Calu3 (cell line): ENCODE measurements at regions not wholly inside any gene's neighbourhood (a gene's known extent, or its start where the extent isn't known, plus 50 kb on each side); places are given as distances from the start of the nearest gene placed in this dataset.

ENCODE experiments used
- BruUV-seq: library from RNA; stranded (reverse); fragments of 400-500 nt; replicated peaks from 2 replicates; lab custom pipeline; 2021; lab: Mats Ljungman, UMichigan
- CTCF ChIA-PET: fragments of 300-600 bp; sonication (Branson Sonifier 250); formaldehyde crosslinking; loops from one replicate; lab custom pipeline; 2022; ENCODE audit warnings: antibody characterized with exemption; lab: Charles Lee
- DNase-seq: peaks from one replicate; pipeline ENCODE4 v3.0.0; 2022
- H3K27ac Mint-ChIP-seq: one replicate; pipeline ENCODE4 v1.8.0; 2022; ENCODE audit warnings: mixed read lengths; ENCODE audit not compliant: unreplicated experiment
- H3K27me3 Mint-ChIP-seq: one replicate; pipeline ENCODE4 v1.8.0; 2022; ENCODE audit warnings: mixed read lengths; ENCODE audit not compliant: unreplicated experiment
- H3K36me3 Mint-ChIP-seq: one replicate; pipeline ENCODE4 v1.8.0; 2022; ENCODE audit warnings: mild to moderate bottlenecking, moderate library complexity, mixed read lengths; ENCODE audit not compliant: insufficient read depth, unreplicated experiment
- H3K4me1 Mint-ChIP-seq: one replicate; pipeline ENCODE4 v1.8.0; 2022; ENCODE audit warnings: mild to moderate bottlenecking, low read depth, mixed read lengths; ENCODE audit not compliant: unreplicated experiment
- H3K4me3 Mint-ChIP-seq: one replicate; pipeline ENCODE4 v1.8.0; 2022; ENCODE audit warnings: mild to moderate bottlenecking, low read depth, moderate library complexity, mixed read lengths; ENCODE audit not compliant: unreplicated experiment
- H3K9me3 Mint-ChIP-seq: one replicate; pipeline ENCODE4 v1.8.0; 2022; ENCODE audit warnings: low read depth, mixed read lengths; ENCODE audit not compliant: unreplicated experiment
- CTCF ChIP-seq: fragments of 200-600 bp; IDR thresholded peaks from one replicate; pipeline ENCODE4 v1.8.0; 2022; ENCODE audit warnings: antibody characterized with exemption; ENCODE audit not compliant: unreplicated experiment
- intact Hi-C: fragments of 100-400 bp; cut with micrococcal nuclease; formaldehyde crosslinking; loops from one replicate; pipeline ENCODE4 v1.10.0; 2022; ENCODE audit not compliant: unreplicated experiment

GRCh38 chr5:163809473-163809872, 304.1 kb downstream of the MAT2B start:
- Mint-ChIP-seq H3K27me3 (no peaks in the 10 kb centered on the region), H3K4me3 (no peak overlapping the region), H3K36me3 (no peaks in the 10 kb centered on the region), H3K27ac (no peak overlapping the region), H3K4me1 (no peaks in the 10 kb centered on the region), H3K9me3 (no peaks in the 10 kb centered on the region)
- no peak for DNase-seq
- no TSS peak for BruUV-seq
- no peak for TF ChIP-seq CTCF
- CTCF ChIA-PET = no interaction called here
- intact Hi-C loops = no loop called here

- no peak for TF ChIP-seq CTCF
- no peak for DNase-seq
- Mint-ChIP-seq H3K4me3 (no peak overlapping the region), H3K9me3 (peaks cover 2% of the 10 kb centered on the region), H3K4me1 (no peaks in the 10 kb centered on the region), H3K36me3 (no peaks in the 10 kb centered on the region), H3K27me3 (no peaks in the 10 kb centered on the region), H3K27ac (no peak overlapping the region)
- CTCF ChIA-PET = no interaction called here
- intact Hi-C loops = no loop called here
- no TSS peak for BruUV-seq
Measured at GRCh38 chr5:163813900-163814299, 308.5 kb downstream of the MAT2B start.

GRCh38 chr5:163815240-163815791, 309.9 kb downstream of the MAT2B start:
- CTCF ChIA-PET = no interaction called here
- no peak overlapping the region for H3K4me3 Mint-ChIP-seq
- no peak for DNase-seq
- H3K4me1 Mint-ChIP-seq = no peaks in the 10 kb centered on the region
- peaks cover 2% of the 10 kb centered on the region for H3K9me3 Mint-ChIP-seq
- no peak overlapping the region for H3K27ac Mint-ChIP-seq
- no TSS peak for BruUV-seq
- intact Hi-C loops = no loop called here
- TF ChIP-seq CTCF = no peak
- H3K27me3 Mint-ChIP-seq = no peaks in the 10 kb centered on the region
- no peaks in the 10 kb centered on the region for H3K36me3 Mint-ChIP-seq

GRCh38 chr5:163821142-163821541, 315.7 kb downstream of the MAT2B start:
- no peaks in the 10 kb centered on the region for H3K36me3 Mint-ChIP-seq
- BruUV-seq = no TSS peak
- H3K27me3 Mint-ChIP-seq = no peaks in the 10 kb centered on the region
- H3K9me3 Mint-ChIP-seq = peaks cover 7% of the 10 kb centered on the region
- H3K4me3 Mint-ChIP-seq = no peak overlapping the region
- CTCF ChIA-PET = no interaction called here
- no peak for TF ChIP-seq CTCF
- intact Hi-C loops = no loop called here
- DNase-seq = no peak
- H3K27ac Mint-ChIP-seq = no peak overlapping the region
- no peaks in the 10 kb centered on the region for H3K4me1 Mint-ChIP-seq
